Neural cell (in vitro differentiated cells): ENCODE measurements at regions not wholly inside any gene's neighbourhood (a gene's known extent, or its start where the extent isn't known, plus 50 kb on each side); places are given as distances from the start of the nearest gene placed in this dataset.

ENCODE experiments used
- H2AFZ ChIP-seq: fragments of 200-600, 300-800 bp; sonication (generic), shearing (Covaris generic); 2 replicates; pipeline ENCODE4 v1.6.0; 2014; ENCODE audit warnings: low read depth, mild to moderate bottlenecking, antibody characterized with exemption, low read length, moderate library complexity
- H3F3A ChIP-seq: fragments of 200-600 bp; shearing (Covaris generic); 2 replicates; pipeline ENCODE4 v1.6.1; 2016; ENCODE audit warnings: mild to moderate bottlenecking, moderate library complexity, mixed read lengths, antibody characterized with exemption, low read length; ENCODE audit not compliant: insufficient read depth, poor library complexity, severe bottlenecking
- H3K27ac ChIP-seq: fragments of 200-600, 300-800 bp; sonication (generic), shearing (Covaris generic); 2 replicates; pipeline ENCODE4 v1.5.1; 2014; ENCODE audit warnings: mild to moderate bottlenecking, low read length, moderate library complexity
- H3K27me3 ChIP-seq: fragments of 300-800, 200-600 bp; sonication (generic), shearing (Covaris generic); 2 replicates; pipeline ENCODE4 v1.6.0; 2014; ENCODE audit warnings: mild to moderate bottlenecking, low read depth, low read length, moderate library complexity; ENCODE audit not compliant: insufficient read depth
- H3K36me3 ChIP-seq: fragments of 300-800, 200-600 bp; sonication (generic), shearing (Covaris generic); 2 replicates; pipeline ENCODE4 v1.5.1; 2014; ENCODE audit warnings: mild to moderate bottlenecking, antibody characterized with exemption, low read length, moderate library complexity; ENCODE audit not compliant: insufficient read depth
- H3K4me2 ChIP-seq: fragments of 300-800, 200-600 bp; sonication (generic), shearing (Covaris generic); 2 replicates; pipeline ENCODE4 v1.6.0; 2014; ENCODE audit warnings: mild to moderate bottlenecking, low read length
- H3K4me3 ChIP-seq: fragments of 300-800, 200-600 bp; sonication (generic), shearing (Covaris generic); 2 replicates; pipeline ENCODE4 v1.5.1; 2014; ENCODE audit warnings: mild to moderate bottlenecking, low read length, moderate library complexity
- H3K79me2 ChIP-seq: fragments of 200-600 bp; shearing (Covaris generic); replicated peaks from 2 replicates; pipeline ENCODE4 v1.6.0; 2014; ENCODE audit warnings: mild to moderate bottlenecking, low read length, moderate library complexity; ENCODE audit not compliant: insufficient read depth
- H3K9ac ChIP-seq: fragments of 300-800, 200-600 bp; sonication (generic), shearing (Covaris generic); 2 replicates; pipeline ENCODE4 v1.6.1; 2016; ENCODE audit warnings: mild to moderate bottlenecking, low read length, mixed read lengths
- H3K9me2 ChIP-seq: fragments of 200-600 bp; shearing (Covaris generic); 2 replicates; pipeline ENCODE4 v1.6.1; 2016; ENCODE audit warnings: mild to moderate bottlenecking, low read length, mixed read lengths; ENCODE audit not compliant: insufficient read depth
- H3K9me3 ChIP-seq: fragments of 200-600, 300-800 bp; sonication (generic), shearing (Covaris generic); 2 replicates; pipeline ENCODE4 v1.6.1; 2016; ENCODE audit warnings: mild to moderate bottlenecking, mixed run types, low read length, moderate library complexity, mixed read lengths
- H4K20me1 ChIP-seq: fragments of 200-600 bp; shearing (Covaris generic); 2 replicates; pipeline ENCODE4 v1.6.1; 2016; ENCODE audit warnings: mild to moderate bottlenecking, mixed run types; ENCODE audit not compliant: insufficient read depth
- CTCF ChIP-seq: fragments of 450-650 bp; IDR thresholded peaks from 2 replicates; pipeline ENCODE4 v1.5.1; 2014; ENCODE audit warnings: antibody characterized with exemption, mild to moderate bottlenecking, moderate library complexity; ENCODE audit not compliant: poor library complexity, severe bottlenecking
- EP300 ChIP-seq: fragments of 450-650 bp; conservative IDR thresholded peaks from 2 replicates; pipeline ENCODE4 v1.6.1; 2014; ENCODE audit warnings: antibody characterized with exemption, mild to moderate bottlenecking, moderate library complexity; ENCODE audit not compliant: poor library complexity, severe bottlenecking
- EZH2 ChIP-seq: fragments of 200-600, 300-800 bp; shearing (Covaris generic), sonication (generic); IDR thresholded peaks from 2 replicates; pipeline ENCODE4 v1.6.1; 2014; ENCODE audit warnings: antibody characterized with exemption, low read length, borderline replicate concordance, mild to moderate bottlenecking; ENCODE audit not compliant: insufficient read depth, poor library complexity, severe bottlenecking
- MXI1 ChIP-seq: fragments of 450-650 bp; conservative IDR thresholded peaks from 2 replicates; pipeline ENCODE4 v1.6.1; 2014; ENCODE audit warnings: antibody characterized with exemption, mild to moderate bottlenecking; ENCODE audit not compliant: poor library complexity, severe bottlenecking
- POLR2AphosphoS5 ChIP-seq: IDR thresholded peaks from 2 replicates; pipeline ENCODE4 v1.6.1; 2012
- RAD21 ChIP-seq: fragments of 450-650 bp; conservative IDR thresholded peaks from 2 replicates; pipeline ENCODE4 v1.6.1; 2014; ENCODE audit warnings: antibody characterized with exemption, mild to moderate bottlenecking, moderate library complexity
- REST ChIP-seq: IDR thresholded peaks from 2 replicates; pipeline ENCODE4 v1.6.1; 2012; ENCODE audit warnings: borderline replicate concordance
- SMC3 ChIP-seq: fragments of 450-650 bp; conservative IDR thresholded peaks from 2 replicates; pipeline ENCODE4 v1.6.1; 2014; ENCODE audit warnings: antibody characterized with exemption, mild to moderate bottlenecking, moderate library complexity; ENCODE audit not compliant: poor library complexity
- TAF1 ChIP-seq: IDR thresholded peaks from 2 replicates; pipeline ENCODE4 v1.6.1; 2012; ENCODE audit warnings: low read depth

- Histone ChIP-seq H3K27me3 (no peaks in the 10 kb centered on the region), H3K4me2 (no peak overlapping the region), H4K20me1 (no peaks in the 10 kb centered on the region), H3K9ac (no peak overlapping the region), H3K27ac (no peak overlapping the region), H3K4me3 (no peak overlapping the region), H2AFZ (no peak overlapping the region), H3K79me2 (no peaks in the 10 kb centered on the region), H3K9me2 (no peaks in the 10 kb centered on the region), H3F3A (no peaks in the 10 kb centered on the region), H3K9me3 (no peaks in the 10 kb centered on the region), H3K36me3 (no peaks in the 10 kb centered on the region)
- no peak for TF ChIP-seq CTCF
- no peak for TF ChIP-seq RAD21
- no peak for TF ChIP-seq EP300
Observed at GRCh38 chr3:29067007-29067406, 213.9 kb upstream of the RBMS3 start.

- Histone ChIP-seq H3K27ac (no peak overlapping the region), H3K9me2 (no peaks in the 10 kb centered on the region), H3F3A (no peaks in the 10 kb centered on the region), H3K4me3 (no peak overlapping the region), H4K20me1 (no peaks in the 10 kb centered on the region), H3K79me2 (no peaks in the 10 kb centered on the region), H3K4me2 (no peak overlapping the region), H2AFZ (no peak overlapping the region), H3K27me3 (no peaks in the 10 kb centered on the region), H3K9ac (no peak overlapping the region), H3K9me3 (no peaks in the 10 kb centered on the region), H3K36me3 (no peaks in the 10 kb centered on the region)
- no peak for TF ChIP-seq RAD21
- no peak for TF ChIP-seq CTCF
- TF ChIP-seq SMC3 = no peak
- no peak for TF ChIP-seq MXI1
- no peak for TF ChIP-seq TAF1
- no peak for TF ChIP-seq EZH2
- no peak for TF ChIP-seq EP300
- no peak for TF ChIP-seq POLR2AphosphoS5
Observed at GRCh38 chr3:29070959-29071634, 209.8 kb upstream of the RBMS3 start.

- no peaks in the 10 kb centered on the region for H3K9me2 ChIP-seq
- TF ChIP-seq SMC3 (no peak), CTCF (no peak), EP300 (no peak), POLR2AphosphoS5 (no peak), RAD21 (no peak), TAF1 (no peak), REST (no peak), EZH2 (no peak), MXI1 (no peak)
- H3K27ac ChIP-seq = no peak overlapping the region
- no peak overlapping the region for H3K9ac ChIP-seq
- H3K36me3 ChIP-seq = no peaks in the 10 kb centered on the region
- no peak overlapping the region for H3K4me3 ChIP-seq
- H3K9me3 ChIP-seq = no peaks in the 10 kb centered on the region
- no peaks in the 10 kb centered on the region for H3K27me3 ChIP-seq
- H3F3A ChIP-seq = no peaks in the 10 kb centered on the region
- H2AFZ ChIP-seq = no peak overlapping the region
- no peaks in the 10 kb centered on the region for H3K79me2 ChIP-seq
- H3K4me2 ChIP-seq = no peak overlapping the region
- H4K20me1 ChIP-seq = no peaks in the 10 kb centered on the region
Observed at GRCh38 chr3:29072611-29073010, 208.3 kb upstream of the RBMS3 start.
